DMS79 treated with DMSO at 0.1 percent for 48 hours (cell line): ENCODE measurements at regions not wholly inside any gene's neighbourhood (a gene's known extent, or its start where the extent isn't known, plus 50 kb on each side); places are given as distances from the start of the nearest gene placed in this dataset.

Experiments
- DNase-seq: peaks from one replicate; lab custom pipeline; 2025; lab: John Stamatoyannopoulos, UW

DNA sequence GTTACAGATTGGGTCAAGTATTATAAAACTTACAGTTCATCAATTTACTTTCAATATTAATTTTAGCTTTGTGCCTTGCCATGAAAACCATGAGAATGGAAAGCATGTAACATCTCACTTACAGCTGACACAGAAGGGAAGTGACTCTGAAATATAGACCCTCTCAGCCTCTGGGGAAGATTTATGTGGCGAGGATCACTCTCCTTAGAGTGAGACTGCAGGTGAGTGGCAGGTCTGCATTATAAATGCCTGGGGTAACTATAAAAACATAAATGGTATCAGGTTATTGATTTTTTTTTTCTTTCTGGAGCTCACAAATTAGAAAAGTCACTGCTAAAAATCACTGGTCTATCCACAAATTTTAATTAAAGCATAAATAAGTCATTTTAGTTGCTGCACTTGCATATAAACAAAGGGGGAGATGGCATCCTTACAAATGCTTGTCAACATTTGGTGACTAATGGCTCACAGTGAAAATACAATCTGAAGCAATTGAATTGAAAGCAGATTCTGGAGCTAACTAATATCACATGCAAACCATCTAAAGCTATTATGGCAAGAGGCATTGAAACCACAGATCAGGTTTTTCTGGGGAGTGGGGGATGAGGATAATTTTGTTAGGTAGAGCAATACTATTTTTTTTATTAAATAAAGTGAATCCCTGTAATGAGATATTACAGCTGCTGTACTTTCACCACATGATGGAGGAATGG lies 200.9 kb downstream of the TM2D1 start:
- no peak for DNase-seq

GRCh38 chr1:61523229-61523628 lies 201.7 kb downstream of the TM2D1 start:
- no peak for DNase-seq

GRCh38 chr1:61520401-61520800 lies 204.5 kb downstream of the TM2D1 start:
- no peak for DNase-seq

DNA sequence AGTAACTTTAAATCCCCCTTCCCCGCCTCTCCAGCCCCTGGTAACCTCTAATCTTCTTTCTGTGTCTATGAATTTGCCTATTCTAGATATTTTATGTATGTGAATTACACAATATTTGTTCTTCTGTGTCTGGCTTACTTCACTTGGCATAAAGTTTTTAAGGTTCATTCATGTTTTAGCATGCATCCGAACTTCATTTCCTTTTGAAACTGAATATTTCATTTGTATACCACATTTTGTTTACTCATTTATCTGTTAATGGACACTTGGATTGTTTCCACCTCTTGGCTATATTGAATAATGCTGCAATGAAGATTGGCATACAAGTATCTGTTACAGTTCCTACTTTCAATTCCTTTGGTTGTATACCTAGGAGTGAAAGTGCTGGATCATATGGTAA lies 205.3 kb downstream of the TM2D1 start:
- no peak for DNase-seq

- DNase-seq, result no peak
These were observed 206.1 kb downstream of the TM2D1 start for GRCh38 chr1:61518670-61519400.

DNA sequence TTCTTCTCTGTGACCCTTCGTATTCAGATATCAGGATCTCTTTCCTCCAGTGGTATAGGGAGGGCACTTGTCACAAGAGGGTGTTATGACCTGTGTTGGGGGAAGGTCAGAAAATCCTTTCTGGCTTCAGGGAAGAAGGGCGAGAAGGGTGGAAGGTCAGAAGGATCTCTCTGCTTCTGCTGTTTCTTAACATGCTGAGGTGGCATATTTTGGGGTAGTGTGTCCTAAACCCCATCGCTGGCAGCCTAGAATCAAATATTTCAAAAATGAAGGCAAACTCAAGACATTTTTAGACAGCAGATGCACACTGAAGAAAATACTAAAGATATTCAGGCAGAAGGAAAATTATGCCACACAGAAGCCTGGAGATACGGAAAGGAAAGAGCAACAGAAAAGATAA lies 207.6 kb downstream of the TM2D1 start:
- DNase-seq, result no peak

- no peak for DNase-seq
These were observed 209.8 kb downstream of the TM2D1 start for GRCh38 chr1:61515096-61515495.
